Tibial nerve (tissue), 4 donors: ENCODE measurements at regions not wholly inside any gene's neighbourhood (a gene's known extent, or its start where the extent isn't known, plus 50 kb on each side); places are given as distances from the start of the nearest gene placed in this dataset.

Experiments
- DNase-seq, 2 donors: peaks; one replicate each; pipeline ENCODE4 v3.0.0-alpha.2; 2019; ENCODE audit warnings: low spot score in 2 of 2
- H3K27ac ChIP-seq, 4 donors: fragments of 200-600 bp; sonication (generic) in 3 of 4; one replicate each; pipeline ENCODE4 v1.5.1; 2017 to 2019; ENCODE audit warnings: mild to moderate bottlenecking in 1 of 4
- H3K27me3 ChIP-seq, 2 donors: fragments of 200-600 bp; sonication (generic) in 1 of 2; one replicate each; pipeline versions ENCODE4 v1.5.1 to v1.6.0; 2017 to 2019
- H3K36me3 ChIP-seq, 3 donors: fragments of 200-600 bp; sonication (generic); one replicate each; pipeline ENCODE4 v1.5.1; 2018 to 2019
- H3K4me1 ChIP-seq, 4 donors: fragments of 200-600 bp; sonication (generic) in 3 of 4; one replicate each; pipeline ENCODE4 v1.5.1; 2017 to 2019
- H3K4me3 ChIP-seq, 4 donors: fragments of 200-600 bp; sonication (generic) in 3 of 4; one replicate each; pipeline ENCODE4 v1.5.1; 2017 to 2019; ENCODE audit warnings: mild to moderate bottlenecking in 1 of 4, moderate library complexity in 1 of 4
- H3K9me3 ChIP-seq, 4 donors: fragments of 200-600 bp; sonication (generic) in 3 of 4; one replicate each; pipeline ENCODE4 v1.5.1; 2017 to 2019
- EP300 ChIP-seq, 2 donors: sonication (generic); formaldehyde crosslinking; IDR thresholded peaks; one replicate each; pipeline ENCODE4 v1.6.1; 2017; ENCODE audit warnings: antibody characterized with exemption in 2 of 2, mild to moderate bottlenecking in 1 of 2
- POLR2A ChIP-seq, 2 donors: fragments of 450-650 bp; IDR thresholded peaks; one replicate each; pipeline ENCODE4 v1.6.1; 2017; ENCODE audit warnings: antibody characterized with exemption in 2 of 2, mild to moderate bottlenecking in 2 of 2, moderate library complexity in 2 of 2
- WGBS, 2 donors: methylation state at CpG; one replicate each; pipeline ENCODE4 v1.1.5; 2018; 5-methylcytosine and 5-hydroxymethylcytosine counted together
- TF ChIP-seq, protein P1 (sequence below), 5 experiments: fragments of 200-600 bp in 3 of 5; fragments of 450-650 bp in 2 of 5; sonication (generic) in 3 of 5; IDR thresholded peaks; one replicate each; pipeline ENCODE4 v1.5.1; 2016 to 2019; ENCODE audit warnings: antibody characterized with exemption in 5 of 5, mild to moderate bottlenecking in 3 of 5, moderate library complexity in 2 of 5

DNA sequence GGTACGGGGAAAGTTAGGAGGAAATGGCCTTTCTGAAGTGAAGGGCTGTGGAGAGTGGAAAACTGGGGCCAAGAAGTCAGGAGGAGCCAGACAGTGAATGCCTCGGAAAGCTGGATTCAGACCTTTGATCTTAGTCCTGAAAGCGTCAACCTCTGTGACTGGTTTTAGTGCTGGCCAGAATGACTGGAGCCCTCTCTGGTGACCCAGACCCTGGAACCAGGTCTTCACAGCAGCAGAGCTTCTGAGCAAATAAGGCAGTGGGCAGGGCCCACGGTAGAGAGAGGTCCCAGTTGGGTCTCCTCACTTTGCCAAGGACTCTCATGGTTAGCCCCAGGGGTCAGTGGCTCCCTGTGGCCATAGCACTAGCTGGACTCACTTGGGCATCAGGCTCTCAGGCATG lies 157.7 kb upstream of the EEPD1 start:
- no peak overlapping the region for H3K27ac ChIP-seq
- no peak for DNase-seq
- 70 to 73% methylated on average over 4 of the region's 4 CpGs for WGBS, 2 donors
- no peaks in the 10 kb centered on the region for H3K9me3 ChIP-seq
- TF ChIP-seq EP300 (IDR thresholded peaks at IDR 0.05) (no peak), POLR2A (IDR thresholded peaks at IDR 0.05) (no peak)
- TF ChIP-seq, protein P1, sequence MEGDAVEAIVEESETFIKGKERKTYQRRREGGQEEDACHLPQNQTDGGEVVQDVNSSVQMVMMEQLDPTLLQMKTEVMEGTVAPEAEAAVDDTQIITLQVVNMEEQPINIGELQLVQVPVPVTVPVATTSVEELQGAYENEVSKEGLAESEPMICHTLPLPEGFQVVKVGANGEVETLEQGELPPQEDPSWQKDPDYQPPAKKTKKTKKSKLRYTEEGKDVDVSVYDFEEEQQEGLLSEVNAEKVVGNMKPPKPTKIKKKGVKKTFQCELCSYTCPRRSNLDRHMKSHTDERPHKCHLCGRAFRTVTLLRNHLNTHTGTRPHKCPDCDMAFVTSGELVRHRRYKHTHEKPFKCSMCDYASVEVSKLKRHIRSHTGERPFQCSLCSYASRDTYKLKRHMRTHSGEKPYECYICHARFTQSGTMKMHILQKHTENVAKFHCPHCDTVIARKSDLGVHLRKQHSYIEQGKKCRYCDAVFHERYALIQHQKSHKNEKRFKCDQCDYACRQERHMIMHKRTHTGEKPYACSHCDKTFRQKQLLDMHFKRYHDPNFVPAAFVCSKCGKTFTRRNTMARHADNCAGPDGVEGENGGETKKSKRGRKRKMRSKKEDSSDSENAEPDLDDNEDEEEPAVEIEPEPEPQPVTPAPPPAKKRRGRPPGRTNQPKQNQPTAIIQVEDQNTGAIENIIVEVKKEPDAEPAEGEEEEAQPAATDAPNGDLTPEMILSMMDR (IDR thresholded peaks at IDR 0.05), result no peak
- no peaks in the 10 kb centered on the region for H3K27me3 ChIP-seq
- H3K36me3 ChIP-seq, result no peaks in the 10 kb centered on the region
- no peak overlapping the region for H3K4me3 ChIP-seq
- no peaks in the 10 kb centered on the region for H3K4me1 ChIP-seq

GRCh38 chr7:35998481-35998880 lies 154.6 kb upstream of the EEPD1 start:
- no peak for TF ChIP-seq POLR2A (IDR thresholded peaks at IDR 0.05)
- TF ChIP-seq EP300 (IDR thresholded peaks at IDR 0.05), result no peak
- TF ChIP-seq, protein P1 (IDR thresholded peaks at IDR 0.05), result no peak
- 85 to 89% methylated on average over 5 of the region's 5 CpGs for WGBS, 2 donors
- H3K4me3 ChIP-seq, result no peak overlapping the region
- no peaks in the 10 kb centered on the region for H3K4me1 ChIP-seq
- H3K9me3 ChIP-seq, result no peaks in the 10 kb centered on the region
- no peak overlapping the region for H3K27ac ChIP-seq
- H3K36me3 ChIP-seq, result no peaks in the 10 kb centered on the region
- H3K27me3 ChIP-seq, result no peaks in the 10 kb centered on the region
- DNase-seq, result no peak

DNA sequence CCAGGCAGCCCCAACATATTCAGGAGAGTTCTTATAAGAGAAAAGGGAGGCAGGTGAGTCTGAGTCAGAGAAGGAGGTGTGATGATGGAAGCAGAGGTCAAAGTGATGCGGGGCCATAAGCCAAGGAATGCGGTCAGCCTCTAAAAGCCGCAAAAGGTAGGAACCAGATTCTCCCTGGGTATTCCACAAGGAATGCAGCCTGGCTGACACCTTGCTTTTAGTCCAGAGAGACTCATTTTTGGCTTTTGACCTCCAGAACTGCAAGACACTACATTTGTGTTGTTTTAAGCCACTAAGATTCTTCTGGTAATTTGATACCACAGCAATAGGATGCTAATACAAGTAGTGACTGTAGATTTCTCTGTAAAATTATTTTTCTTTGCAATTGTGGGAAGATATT lies 151.5 kb upstream of the EEPD1 start:
- 93 to 96% methylated on average over 3 of the region's 3 CpGs for WGBS, 2 donors
- TF ChIP-seq POLR2A (IDR thresholded peaks at IDR 0.05), result no peak
- TF ChIP-seq, protein P1 (IDR thresholded peaks at IDR 0.05), result no peak
- TF ChIP-seq EP300 (IDR thresholded peaks at IDR 0.05), result no peak
- no peaks in the 10 kb centered on the region for H3K36me3 ChIP-seq
- DNase-seq, result no peak
- no peak overlapping the region for H3K4me3 ChIP-seq
- no peak overlapping the region for H3K27ac ChIP-seq
- H3K4me1 ChIP-seq, result no peaks in the 10 kb centered on the region
- no peaks in the 10 kb centered on the region for H3K9me3 ChIP-seq
- H3K27me3 ChIP-seq, result no peaks in the 10 kb centered on the region

GRCh38 chr7:36002900-36003299 lies 150.2 kb upstream of the EEPD1 start:
- H3K9me3 ChIP-seq, result no peaks in the 10 kb centered on the region
- TF ChIP-seq, protein P1 (IDR thresholded peaks at IDR 0.05), result no peak
- no peak for TF ChIP-seq EP300 (IDR thresholded peaks at IDR 0.05)
- no peak for TF ChIP-seq POLR2A (IDR thresholded peaks at IDR 0.05)
- H3K4me1 ChIP-seq, result no peaks in the 10 kb centered on the region
- H3K27me3 ChIP-seq, result no peaks in the 10 kb centered on the region
- H3K36me3 ChIP-seq, result no peaks in the 10 kb centered on the region
- WGBS, 2 donors, result 79 to 82% methylated on average over 2 of the region's 2 CpGs
- no peak overlapping the region for H3K27ac ChIP-seq
- no peak overlapping the region for H3K4me3 ChIP-seq
- DNase-seq, result no peak

DNA sequence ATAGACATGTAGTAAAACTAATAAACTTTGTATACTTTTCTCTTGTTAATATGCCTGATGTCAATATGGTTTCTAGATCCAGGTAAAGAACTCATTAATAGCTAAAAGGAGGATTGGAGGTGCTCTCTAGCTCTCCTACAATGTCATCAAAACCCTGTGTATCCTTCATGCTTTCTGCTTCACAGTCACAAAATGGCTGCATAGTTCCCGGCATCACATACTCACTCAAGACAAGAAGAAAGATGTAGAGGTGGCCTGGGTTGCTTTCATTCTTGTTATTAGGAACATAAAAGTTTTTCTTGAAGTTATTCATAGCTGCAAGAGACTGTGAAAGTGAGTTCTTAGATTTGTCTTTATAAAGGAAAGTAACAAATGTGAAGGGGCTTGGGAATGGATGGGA lies 149.7 kb upstream of the EEPD1 start:
- TF ChIP-seq, protein P1 (IDR thresholded peaks at IDR 0.05), result no peak
- no peak for TF ChIP-seq EP300 (IDR thresholded peaks at IDR 0.05)
- Histone ChIP-seq H3K36me3 (no peaks in the 10 kb centered on the region), H3K27me3 (no peaks in the 10 kb centered on the region), H3K27ac (no peak overlapping the region), H3K9me3 (no peaks in the 10 kb centered on the region), H3K4me3 (no peak overlapping the region), H3K4me1 (no peaks in the 10 kb centered on the region)
- DNase-seq, result no peak
- 100% methylated on average over 1 of the region's 1 CpG for WGBS, 2 donors
